HepG2 (cell line): ENCODE measurements at regions not wholly inside any gene's neighbourhood (a gene's known extent, or its start where the extent isn't known, plus 50 kb on each side); places are given as distances from the start of the nearest gene placed in this dataset.

Source experiments
- ATAC-seq: fragments of 200-7000 bp; cut with Tn5 transposase; 3 replicates; pipeline ENCODE4 v1.9.1; 2020; ENCODE audit warnings: mild to moderate bottlenecking, moderate library complexity
- BruUV-seq: library from RNA; stranded (reverse); fragments of 400-500 nt; replicated peaks from 2 replicates; lab custom pipeline; 2021; lab: Mats Ljungman, UMichigan
- CTCF ChIA-PET: fragments of 300-600 bp; formaldehyde crosslinking; extraction: SDS; loops from one replicate; lab custom pipeline; 2021; ENCODE audit warnings: low total read pairs, inconsistent platforms, low intra/inter-chr PET ratio; lab: Yijun Ruan, JAX
- POLR2A ChIA-PET: fragments of 350-600 bp; sonication (Branson Sonifier 250); formaldehyde crosslinking; loops from one replicate; lab custom pipeline; 2020; ENCODE audit warnings: antibody characterized with exemption, inconsistent platforms; lab: Yijun Ruan, JAX
- DNase-seq: peaks from one replicate; pipeline ENCODE4 v3.0.0-alpha.2; 2015; ENCODE audit warnings: low spot score
- FAIRE-seq: peaks from 3 replicates; lab custom pipeline; 2011; peaks lifted over from hg19 to GRCh38; lab: Jason Lieb, UNC
- H2AFZ ChIP-seq: one replicate; pipeline ENCODE4 v1.6.1; 2011; ENCODE audit warnings: low read length, inconsistent platforms
- H3K27ac ChIP-seq: fragments of 300-600 bp; 3 replicates; pipeline ENCODE4 v1.8.0; 2011; ENCODE audit warnings: mixed run types, mild to moderate bottlenecking, mixed read lengths, low read length, inconsistent platforms; ENCODE audit not compliant: insufficient read depth; ENCODE audit errors: extremely low read length
- H3K27me3 ChIP-seq, 2 experiments: fragments of 200-600 bp in 1 of 2; 2 replicates in 1 of 2; 3 replicates in 1 of 2; pipeline versions ENCODE4 v1.6.0 to v1.8.0; 2011; ENCODE audit warnings: low read length in 2 of 2, mild to moderate bottlenecking in 2 of 2, moderate library complexity in 2 of 2, inconsistent platforms in 1 of 2; ENCODE audit not compliant: insufficient read depth in 2 of 2, control insufficient read depth in 1 of 2
- H3K36me3 ChIP-seq, 2 experiments: fragments of 200-600 bp in 1 of 2; replicated peaks in 1 of 2; 2 replicates in 1 of 2; 3 replicates in 1 of 2; pipeline versions ENCODE4 v1.5.1 to v1.8.0; 2011; ENCODE audit warnings: low read length in 2 of 2, inconsistent platforms in 1 of 2; ENCODE audit not compliant: insufficient read depth in 2 of 2, control insufficient read depth in 1 of 2
- H3K4me1 ChIP-seq: 2 replicates; pipeline ENCODE4 v1.5.1; 2012; ENCODE audit warnings: low read length, inconsistent platforms; ENCODE audit not compliant: insufficient read depth
- H3K4me2 ChIP-seq: 2 replicates; pipeline ENCODE4 v1.6.0; 2011; ENCODE audit warnings: low read depth, low read length, inconsistent platforms
- H3K4me3 ChIP-seq, 3 experiments: fragments of 200-600 bp in 1 of 3; sonication (generic), shearing (Covaris generic) in 1 of 3; replicated peaks in 1 of 3; 2 replicates each; pipeline ENCODE4 v1.5.1; 2011 to 2016; ENCODE audit warnings: low read length in 3 of 3, inconsistent platforms in 2 of 3, low read depth in 2 of 3, mild to moderate bottlenecking in 2 of 3, control low read depth in 1 of 3, mixed read lengths in 1 of 3; ENCODE audit not compliant: insufficient read depth in 1 of 3
- H3K79me2 ChIP-seq: one replicate; pipeline ENCODE4 v1.6.1; 2011; ENCODE audit warnings: low read length, inconsistent platforms; ENCODE audit not compliant: insufficient read depth
- H3K9ac ChIP-seq: 2 replicates; pipeline ENCODE4 v1.6.0; 2011; ENCODE audit warnings: mild to moderate bottlenecking, low read depth, low read length, inconsistent platforms; ENCODE audit not compliant: insufficient read depth
- H3K9me3 ChIP-seq: 2 replicates; pipeline ENCODE4 v1.5.1; 2012; ENCODE audit warnings: mild to moderate bottlenecking, low read length
- H4K20me1 ChIP-seq: 2 replicates; pipeline ENCODE4 v1.6.0; 2011; ENCODE audit warnings: inconsistent platforms, mild to moderate bottlenecking, low read length, moderate library complexity; ENCODE audit not compliant: insufficient read depth
- ASH2L ChIP-seq: fragments of 300-600, 200-600 bp; sonication (generic); IDR thresholded peaks from 2 replicates; pipeline ENCODE4 v1.7.0; 2017; ENCODE audit warnings: low read depth, mild to moderate bottlenecking, moderate library complexity, mixed read lengths, low read length; ENCODE audit not compliant: insufficient read length
- CHD4 ChIP-seq: fragments of 200-600 bp; sonication (generic); IDR thresholded peaks from 2 replicates; pipeline ENCODE4 v1.7.0; 2017; ENCODE audit warnings: mild to moderate bottlenecking, low read length, borderline replicate concordance
- EZH2 ChIP-seq: conservative IDR thresholded peaks from 2 replicates; pipeline ENCODE4 v1.6.1; 2012; ENCODE audit warnings: mild to moderate bottlenecking, low read depth, low read length, moderate library complexity
- FOXK1 ChIP-seq: sonication (generic); formaldehyde crosslinking; IDR thresholded peaks from 2 replicates; pipeline ENCODE4 v1.4.0; 2020; ENCODE audit warnings: low read depth, missing genetic modification reagents, borderline replicate concordance
- ISL2 ChIP-seq: sonication (generic); formaldehyde crosslinking; IDR thresholded peaks from 2 replicates; pipeline ENCODE4 v1.5.0; 2020; ENCODE audit warnings: missing genetic modification reagents
- MIER3 ChIP-seq: IDR thresholded peaks from 2 replicates; pipeline ENCODE4 v1.6.1; 2016; ENCODE audit warnings: missing compliant biosample characterization, borderline replicate concordance
- PRMT3 ChIP-seq: sonication (generic); formaldehyde crosslinking; IDR thresholded peaks from 2 replicates; pipeline ENCODE4 v1.8.1; 2022; ENCODE audit warnings: low read depth, mild to moderate bottlenecking, moderate library complexity, missing genetic modification reagents, borderline replicate concordance
- PTBP1 ChIP-seq: fragments of 200-400 bp; formaldehyde crosslinking; IDR thresholded peaks from 2 replicates; pipeline ENCODE4 v1.6.1; 2018; ENCODE audit warnings: low read length, low read depth; ENCODE audit not compliant: poor library complexity, severe bottlenecking
- RCOR2 ChIP-seq: IDR thresholded peaks from 2 replicates; pipeline ENCODE4 v1.6.1; 2016; ENCODE audit warnings: missing biosample characterization, missing genetic modification reagents
- SP4 ChIP-seq: sonication (generic); formaldehyde crosslinking; IDR thresholded peaks from 2 replicates; pipeline ENCODE4 v1.8.1; 2023; ENCODE audit warnings: mild to moderate bottlenecking, missing genetic modification reagents
- ZFP90 ChIP-seq: sonication (generic); formaldehyde crosslinking; IDR thresholded peaks from 2 replicates; pipeline ENCODE4 v1.8.0; 2022; ENCODE audit warnings: missing genetic modification reagents, mild to moderate bottlenecking, inconsistent platforms, borderline replicate concordance
- ZNF318 ChIP-seq: sonication (generic); formaldehyde crosslinking; IDR thresholded peaks from 2 replicates; pipeline ENCODE4 v1.4.0; 2020; ENCODE audit warnings: mild to moderate bottlenecking, missing genetic modification reagents
- WGBS: methylation state at CpG from one replicate; pipeline ENCODE4 v1.1.6; 2017; ENCODE audit warnings: low lambda C conversion rate; 5-methylcytosine and 5-hydroxymethylcytosine counted together
- in situ Hi-C: cut with HindIII; loops from 2 replicates; pipeline ENCODE4 v1.10.0; 2017; ENCODE audit warnings: low pct_unique_long_range_greater_than_20kb; ENCODE audit not compliant: extremely low pct_ligation_motif_present
- intact Hi-C: fragments of 100-400 bp; cut with micrococcal nuclease; formaldehyde crosslinking; loops from one replicate; pipeline ENCODE4 v1.10.0; 2022; ENCODE audit not compliant: unreplicated experiment
- TF ChIP-seq, protein P1 (sequence below): sonication (generic); formaldehyde crosslinking; IDR thresholded peaks from 2 replicates; pipeline ENCODE4 v1.5.0; 2020; ENCODE audit warnings: mild to moderate bottlenecking, missing genetic modification reagents

- DNase-seq: no peak
- no peak for TF ChIP-seq EZH2
- no peak for TF ChIP-seq SP4 (CRISPR knock-in tag)
- TF ChIP-seq ISL2: no peak
- TF ChIP-seq PRMT3: no peak
- no peak for TF ChIP-seq ZFP90 (CRISPR knock-in tag)
- TF ChIP-seq MIER3 (CRISPR knock-in tag): no peak
- TF ChIP-seq FOXK1: no peak
- TF ChIP-seq, protein P1, sequence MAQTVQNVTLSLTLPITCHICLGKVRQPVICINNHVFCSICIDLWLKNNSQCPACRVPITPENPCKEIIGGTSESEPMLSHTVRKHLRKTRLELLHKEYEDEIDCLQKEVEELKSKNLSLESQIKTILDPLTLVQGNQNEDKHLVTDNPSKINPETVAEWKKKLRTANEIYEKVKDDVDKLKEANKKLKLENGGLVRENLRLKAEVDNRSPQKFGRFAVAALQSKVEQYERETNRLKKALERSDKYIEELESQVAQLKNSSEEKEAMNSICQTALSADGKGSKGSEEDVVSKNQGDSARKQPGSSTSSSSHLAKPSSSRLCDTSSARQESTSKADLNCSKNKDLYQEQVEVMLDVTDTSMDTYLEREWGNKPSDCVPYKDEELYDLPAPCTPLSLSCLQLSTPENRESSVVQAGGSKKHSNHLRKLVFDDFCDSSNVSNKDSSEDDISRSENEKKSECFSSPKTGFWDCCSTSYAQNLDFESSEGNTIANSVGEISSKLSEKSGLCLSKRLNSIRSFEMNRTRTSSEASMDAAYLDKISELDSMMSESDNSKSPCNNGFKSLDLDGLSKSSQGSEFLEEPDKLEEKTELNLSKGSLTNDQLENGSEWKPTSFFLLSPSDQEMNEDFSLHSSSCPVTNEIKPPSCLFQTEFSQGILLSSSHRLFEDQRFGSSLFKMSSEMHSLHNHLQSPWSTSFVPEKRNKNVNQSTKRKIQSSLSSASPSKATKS (CRISPR knock-in tag): no peak
- TF ChIP-seq RCOR2: no peak
- TF ChIP-seq ASH2L: no peak
- TF ChIP-seq PTBP1: no peak
- no peak for TF ChIP-seq CHD4
- no peak for TF ChIP-seq ZNF318 (CRISPR knock-in tag)
These were observed 474.7 kb upstream of the SEMA3A start for GRCh38 chr7:84669177-84669732.

More at GRCh38 chr7:84669177-84669732, 474.7 kb upstream of the SEMA3A start:
- H3K36me3 ChIP-seq: no peaks in the 10 kb centered on the region
- ChIA-PET CTCF (no interaction called here), POLR2A (no interaction called here)
- no peaks in the 10 kb centered on the region for H3K4me1 ChIP-seq
- H3K27ac ChIP-seq: no peak overlapping the region
- intact Hi-C loops (no loop called here), in situ Hi-C loops (no loop called here)
- ATAC-seq (no peak), FAIRE-seq (no peak)
- no TSS peak for BruUV-seq
- H3K9ac ChIP-seq: no peak overlapping the region
- H3K4me2 ChIP-seq: no peak overlapping the region
- H3K79me2 ChIP-seq: no peaks in the 10 kb centered on the region
- no peaks in the 10 kb centered on the region for H4K20me1 ChIP-seq
- H3K27me3 ChIP-seq: no peaks in the 10 kb centered on the region
- H3K4me3 ChIP-seq: no peak overlapping the region
- 0% methylated on average over 3 of the region's 3 CpGs for WGBS
- H3K9me3 ChIP-seq: no peaks in the 10 kb centered on the region
- no peak overlapping the region for H2AFZ ChIP-seq
